KMS-11 (cell line): ENCODE measurements at regions not wholly inside any gene's neighbourhood (a gene's known extent, or its start where the extent isn't known, plus 50 kb on each side); places are given as distances from the start of the nearest gene placed in this dataset.

Experiments used
- H2AFZ ChIP-seq: fragments of 200-600 bp; sonication (generic); 2 replicates; pipeline ENCODE4 v1.6.1; 2016; ENCODE audit warnings: antibody characterized with exemption, mixed run types, low read depth
- H3K27ac ChIP-seq: fragments of 200-600 bp; sonication (generic); 2 replicates; pipeline ENCODE4 v1.6.1; 2016; ENCODE audit warnings: mild to moderate bottlenecking, mixed run types
- H3K27me3 ChIP-seq: fragments of 200-600 bp; sonication (generic); 2 replicates; pipeline ENCODE4 v1.6.1; 2017; ENCODE audit warnings: mild to moderate bottlenecking, low read depth, mixed run types, moderate library complexity; ENCODE audit not compliant: insufficient read depth
- H3K36me3 ChIP-seq: fragments of 200-600 bp; sonication (generic); 2 replicates; pipeline ENCODE4 v1.6.1; 2017; ENCODE audit warnings: mild to moderate bottlenecking, mixed run types; ENCODE audit not compliant: insufficient read depth
- H3K4me1 ChIP-seq: fragments of 200-600 bp; sonication (generic); 2 replicates; pipeline ENCODE4 v1.6.1; 2016; ENCODE audit warnings: mild to moderate bottlenecking, low read depth, mixed run types; ENCODE audit not compliant: poor library complexity, severe bottlenecking
- H3K4me2 ChIP-seq: fragments of 200-600 bp; sonication (generic); 2 replicates; pipeline ENCODE4 v1.7.0; 2016; ENCODE audit warnings: mild to moderate bottlenecking, mixed run types
- H3K4me3 ChIP-seq: fragments of 200-600 bp; sonication (generic); IDR thresholded peaks from 2 replicates; pipeline ENCODE4 v1.6.1; 2017; ENCODE audit warnings: low read depth, low read length, mixed read lengths; ENCODE audit not compliant: insufficient read depth
- H3K79me2 ChIP-seq: fragments of 200-600 bp; sonication (generic); 2 replicates; pipeline ENCODE4 v1.6.1; 2016; ENCODE audit warnings: low read depth, mixed run types; ENCODE audit not compliant: insufficient read depth
- H3K9ac ChIP-seq: fragments of 200-600 bp; sonication (generic); 2 replicates; pipeline ENCODE4 v1.6.1; 2016; ENCODE audit warnings: mild to moderate bottlenecking, mixed run types
- H4K20me1 ChIP-seq: fragments of 200-600 bp; sonication (generic); 2 replicates; pipeline ENCODE4 v1.6.1; 2016; ENCODE audit warnings: mild to moderate bottlenecking, mixed run types; ENCODE audit not compliant: insufficient read depth
- TF ChIP-seq, protein P1 (sequence below): fragments of 200-600 bp; sonication (generic); conservative IDR thresholded peaks from 2 replicates; pipeline ENCODE4 v1.6.1; 2017; ENCODE audit warnings: low read depth, mild to moderate bottlenecking, antibody characterized with exemption, low read length, moderate library complexity, mixed read lengths

DNA sequence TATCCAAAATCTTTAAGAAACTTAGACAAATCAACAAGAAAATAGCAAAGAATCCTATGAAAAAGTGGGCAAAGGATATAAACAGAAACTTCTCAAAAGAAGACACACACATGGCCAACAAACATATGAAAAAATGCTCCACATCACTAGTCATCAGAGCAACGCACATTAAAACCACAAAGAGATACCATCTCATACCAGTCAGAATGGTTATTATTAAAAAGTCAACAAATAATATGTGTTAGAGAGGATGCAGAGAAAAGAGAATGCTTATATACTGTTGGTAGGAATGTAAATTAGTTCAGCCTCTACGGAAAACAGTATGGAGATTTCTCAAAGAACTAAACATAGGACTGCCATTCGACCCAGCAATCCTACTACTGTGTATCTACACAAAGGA lies 212.0 kb upstream of the DTNBP1 start:
- TF ChIP-seq, protein P1, sequence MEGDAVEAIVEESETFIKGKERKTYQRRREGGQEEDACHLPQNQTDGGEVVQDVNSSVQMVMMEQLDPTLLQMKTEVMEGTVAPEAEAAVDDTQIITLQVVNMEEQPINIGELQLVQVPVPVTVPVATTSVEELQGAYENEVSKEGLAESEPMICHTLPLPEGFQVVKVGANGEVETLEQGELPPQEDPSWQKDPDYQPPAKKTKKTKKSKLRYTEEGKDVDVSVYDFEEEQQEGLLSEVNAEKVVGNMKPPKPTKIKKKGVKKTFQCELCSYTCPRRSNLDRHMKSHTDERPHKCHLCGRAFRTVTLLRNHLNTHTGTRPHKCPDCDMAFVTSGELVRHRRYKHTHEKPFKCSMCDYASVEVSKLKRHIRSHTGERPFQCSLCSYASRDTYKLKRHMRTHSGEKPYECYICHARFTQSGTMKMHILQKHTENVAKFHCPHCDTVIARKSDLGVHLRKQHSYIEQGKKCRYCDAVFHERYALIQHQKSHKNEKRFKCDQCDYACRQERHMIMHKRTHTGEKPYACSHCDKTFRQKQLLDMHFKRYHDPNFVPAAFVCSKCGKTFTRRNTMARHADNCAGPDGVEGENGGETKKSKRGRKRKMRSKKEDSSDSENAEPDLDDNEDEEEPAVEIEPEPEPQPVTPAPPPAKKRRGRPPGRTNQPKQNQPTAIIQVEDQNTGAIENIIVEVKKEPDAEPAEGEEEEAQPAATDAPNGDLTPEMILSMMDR, result no peak
- no peak overlapping the region for H3K4me2 ChIP-seq
- no peak overlapping the region for H3K27ac ChIP-seq
- H3K36me3 ChIP-seq, result no peaks in the 10 kb centered on the region
- H2AFZ ChIP-seq, result no peak overlapping the region
- no peaks in the 10 kb centered on the region for H3K79me2 ChIP-seq
- H3K4me1 ChIP-seq, result peaks cover 6% of the 10 kb centered on the region
- no peak overlapping the region for H3K9ac ChIP-seq
- H4K20me1 ChIP-seq, result no peaks in the 10 kb centered on the region
- H3K27me3 ChIP-seq, result no peaks in the 10 kb centered on the region
- H3K4me3 ChIP-seq, result no peak overlapping the region

DNA sequence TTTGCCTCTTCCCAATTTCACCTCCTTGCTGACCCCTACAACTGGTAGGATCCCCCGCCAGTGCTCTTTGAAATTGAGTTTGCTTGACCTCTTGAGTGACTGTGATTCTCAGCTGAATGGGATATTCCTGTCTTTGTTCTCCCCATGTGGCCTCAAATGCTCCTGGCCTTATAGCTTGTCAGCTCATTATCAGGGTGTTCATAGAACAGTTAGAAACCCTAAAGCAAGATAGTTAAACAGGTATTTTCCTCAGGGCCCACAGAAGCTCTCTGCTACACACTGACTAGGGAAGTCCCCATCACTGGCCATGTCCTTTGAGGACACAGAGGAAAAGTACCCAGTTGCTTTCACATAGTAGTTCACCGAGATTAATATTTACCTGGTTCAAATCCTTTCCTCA lies 211.5 kb upstream of the DTNBP1 start:
- H3K9ac ChIP-seq, result no peak overlapping the region
- TF ChIP-seq, protein P1, result no peak
- H3K79me2 ChIP-seq, result no peaks in the 10 kb centered on the region
- no peak overlapping the region for H3K4me2 ChIP-seq
- H2AFZ ChIP-seq, result no peak overlapping the region
- H3K4me1 ChIP-seq, result peaks cover 1% of the 10 kb centered on the region
- no peaks in the 10 kb centered on the region for H4K20me1 ChIP-seq
- no peak overlapping the region for H3K4me3 ChIP-seq
- no peaks in the 10 kb centered on the region for H3K36me3 ChIP-seq
- no peak overlapping the region for H3K27ac ChIP-seq
- no peaks in the 10 kb centered on the region for H3K27me3 ChIP-seq

DNA sequence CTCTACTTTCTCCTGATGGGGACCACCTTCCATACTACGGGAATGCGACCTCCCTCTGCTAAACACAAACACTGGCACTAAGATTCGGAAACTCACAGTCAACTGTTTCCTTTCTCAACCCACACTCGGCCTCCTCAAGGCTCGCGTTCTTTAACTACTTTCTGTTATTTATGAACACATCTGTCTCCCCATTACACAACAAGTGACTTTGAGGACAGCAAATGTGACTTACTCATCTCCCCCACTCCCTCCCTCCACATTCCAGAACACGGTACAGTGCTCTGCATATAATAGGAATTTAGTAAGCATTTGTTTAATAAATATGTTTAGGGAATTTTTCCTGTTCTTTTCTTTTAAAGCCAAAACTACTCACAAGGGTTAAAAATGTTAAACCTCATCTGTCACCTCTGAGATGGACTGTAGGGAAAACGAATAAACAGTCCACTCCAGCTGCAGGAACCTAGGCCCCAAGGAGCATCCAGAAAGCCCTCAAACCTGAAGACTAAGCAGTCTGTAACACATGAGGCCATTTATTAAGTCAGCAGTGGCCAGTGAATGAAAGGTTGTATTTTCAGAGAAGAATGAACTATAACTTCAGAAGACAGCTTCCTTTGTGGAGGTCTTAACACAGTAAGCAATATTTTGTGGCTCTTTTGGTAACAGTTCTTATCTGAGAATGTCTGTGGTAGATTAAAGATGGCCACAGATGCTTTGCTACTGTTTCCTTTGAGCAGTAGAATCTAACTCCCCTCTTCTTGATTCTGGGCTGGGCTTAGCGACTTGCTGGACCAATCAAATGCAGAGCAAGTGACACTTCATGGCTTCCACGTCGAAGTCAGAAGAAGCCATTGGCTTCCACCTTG lies 209.6 kb upstream of the DTNBP1 start:
- Histone ChIP-seq H2AFZ (no peak overlapping the region), H3K4me1 (no peaks in the 10 kb centered on the region), H3K36me3 (no peaks in the 10 kb centered on the region), H3K9ac (no peak overlapping the region), H3K27me3 (no peaks in the 10 kb centered on the region), H3K79me2 (no peaks in the 10 kb centered on the region), H3K27ac (no peak overlapping the region), H4K20me1 (no peaks in the 10 kb centered on the region), H3K4me2 (no peak overlapping the region), H3K4me3 (no peak overlapping the region)
- TF ChIP-seq, protein P1, result no peak

DNA sequence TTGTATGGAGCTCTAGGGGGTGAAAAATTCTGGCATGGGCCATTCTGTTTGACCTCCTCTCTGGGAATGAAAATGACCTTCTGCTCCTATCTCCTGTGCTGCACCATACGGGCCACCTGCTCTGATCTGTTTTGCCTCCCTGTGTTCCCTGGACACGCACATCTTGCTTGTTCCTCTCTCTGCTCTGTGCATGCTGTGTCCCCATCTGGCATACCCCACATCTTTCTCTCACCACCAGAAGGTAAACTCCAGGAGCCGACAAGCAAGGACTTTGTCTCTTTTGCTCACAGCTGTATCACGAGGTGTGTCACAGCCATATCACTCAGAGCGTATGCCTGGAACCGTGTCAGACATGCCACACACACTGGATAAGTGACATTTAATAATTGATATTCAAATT lies 208.4 kb upstream of the DTNBP1 start:
- Histone ChIP-seq H3K27ac (no peak overlapping the region), H3K36me3 (no peaks in the 10 kb centered on the region), H4K20me1 (no peaks in the 10 kb centered on the region), H3K9ac (no peak overlapping the region), H3K4me3 (no peak overlapping the region), H3K79me2 (no peaks in the 10 kb centered on the region), H2AFZ (no peak overlapping the region), H3K27me3 (no peaks in the 10 kb centered on the region), H3K4me2 (no peak overlapping the region), H3K4me1 (no peaks in the 10 kb centered on the region)
- TF ChIP-seq, protein P1, result no peak
